ENCODE measurements at regions not wholly inside any gene's neighbourhood (a gene's known extent, or its start where the extent isn't known, plus 50 kb on each side); places are given as distances from the start of the nearest gene placed in this dataset.

DNA sequence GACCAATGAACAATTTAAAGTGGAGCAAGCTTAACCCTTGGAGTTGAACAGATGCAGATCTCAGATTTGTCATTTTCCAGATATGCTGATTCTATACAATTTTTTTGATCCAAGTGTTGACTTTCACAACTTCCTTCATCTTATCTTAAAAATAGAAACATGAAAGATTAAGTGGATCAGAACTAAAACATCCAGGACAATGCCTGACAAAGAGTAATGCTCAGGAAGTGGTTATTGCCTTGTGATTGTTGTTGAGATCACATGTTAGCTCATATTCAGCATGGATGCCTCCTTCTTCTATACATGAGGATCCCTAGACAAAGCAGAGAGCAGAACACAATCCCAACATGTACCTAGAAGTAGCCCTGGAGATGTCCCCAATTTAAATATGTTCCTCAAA, 160.9 kb downstream of the PPARGC1A start:
- Histone ChIP-seq H3K27ac (no peak overlapping the region), H3K4me1 (no peaks in the 10 kb centered on the region), H3K9me3 (no peaks in the 10 kb centered on the region), H3K36me3 (no peaks in the 10 kb centered on the region), H3K27me3 (no peaks in the 10 kb centered on the region), H3K4me3 (no peak overlapping the region)
- intact Hi-C loops (cut with DNase I), result no loop called here
- TF ChIP-seq, protein P1, sequence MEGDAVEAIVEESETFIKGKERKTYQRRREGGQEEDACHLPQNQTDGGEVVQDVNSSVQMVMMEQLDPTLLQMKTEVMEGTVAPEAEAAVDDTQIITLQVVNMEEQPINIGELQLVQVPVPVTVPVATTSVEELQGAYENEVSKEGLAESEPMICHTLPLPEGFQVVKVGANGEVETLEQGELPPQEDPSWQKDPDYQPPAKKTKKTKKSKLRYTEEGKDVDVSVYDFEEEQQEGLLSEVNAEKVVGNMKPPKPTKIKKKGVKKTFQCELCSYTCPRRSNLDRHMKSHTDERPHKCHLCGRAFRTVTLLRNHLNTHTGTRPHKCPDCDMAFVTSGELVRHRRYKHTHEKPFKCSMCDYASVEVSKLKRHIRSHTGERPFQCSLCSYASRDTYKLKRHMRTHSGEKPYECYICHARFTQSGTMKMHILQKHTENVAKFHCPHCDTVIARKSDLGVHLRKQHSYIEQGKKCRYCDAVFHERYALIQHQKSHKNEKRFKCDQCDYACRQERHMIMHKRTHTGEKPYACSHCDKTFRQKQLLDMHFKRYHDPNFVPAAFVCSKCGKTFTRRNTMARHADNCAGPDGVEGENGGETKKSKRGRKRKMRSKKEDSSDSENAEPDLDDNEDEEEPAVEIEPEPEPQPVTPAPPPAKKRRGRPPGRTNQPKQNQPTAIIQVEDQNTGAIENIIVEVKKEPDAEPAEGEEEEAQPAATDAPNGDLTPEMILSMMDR (IDR thresholded peaks at IDR 0.05), result no peak
- DNase-seq (ENCODE audit: low spot score in 2 of 2), result no peak

DNA sequence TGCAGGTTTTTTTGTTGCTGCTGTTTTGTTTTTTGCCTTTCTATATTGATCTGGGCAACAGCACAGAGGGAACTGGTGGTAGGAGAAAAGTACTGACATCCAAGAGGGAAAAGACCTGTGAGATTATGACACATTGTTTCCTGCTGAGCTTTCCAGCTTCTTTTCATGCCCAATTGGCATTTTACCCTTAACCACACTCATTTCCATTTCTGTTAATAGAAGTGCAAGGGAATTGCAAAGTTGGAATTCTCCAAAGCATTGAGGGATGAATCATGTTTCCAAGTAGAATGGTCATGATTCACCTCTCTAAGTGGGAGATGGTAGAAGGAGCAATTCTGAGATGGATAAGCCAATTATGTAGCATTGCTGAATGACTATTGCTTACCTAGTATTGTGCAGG, 161.5 kb downstream of the PPARGC1A start:
- intact Hi-C loops (cut with DNase I), result no loop called here
- TF ChIP-seq, protein P1 (IDR thresholded peaks at IDR 0.05), result no peak
- Histone ChIP-seq H3K9me3 (no peaks in the 10 kb centered on the region), H3K4me1 (no peaks in the 10 kb centered on the region), H3K27me3 (no peaks in the 10 kb centered on the region), H3K36me3 (no peaks in the 10 kb centered on the region), H3K4me3 (no peak overlapping the region), H3K27ac (no peak overlapping the region)
- no peak for DNase-seq (ENCODE audit: low spot score in 2 of 2)

DNA sequence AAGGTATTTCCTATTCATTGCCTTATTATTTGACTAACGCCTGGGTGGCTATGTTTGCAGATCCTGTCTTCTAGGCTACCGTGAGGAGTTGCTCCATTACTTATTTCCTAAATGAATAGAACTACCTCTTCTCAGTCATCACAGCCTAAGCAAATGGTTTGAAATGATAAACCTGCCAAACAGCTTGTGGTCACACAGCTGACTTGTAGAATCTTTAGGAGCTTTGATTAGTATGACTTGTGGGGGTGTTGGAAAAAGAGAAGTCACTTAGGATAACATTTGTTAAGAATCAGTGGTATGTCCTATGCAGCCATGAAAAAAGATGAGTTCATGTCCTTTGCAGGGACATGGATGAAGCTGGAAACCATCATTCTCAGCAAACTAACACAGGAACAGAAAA, 169.3 kb downstream of the PPARGC1A start:
- no peaks in the 10 kb centered on the region for H3K9me3 ChIP-seq
- intact Hi-C loops (cut with DNase I), result no loop called here
- TF ChIP-seq, protein P1 (IDR thresholded peaks at IDR 0.05), result no peak
- H3K4me3 ChIP-seq, result no peak overlapping the region
- no peak for DNase-seq (ENCODE audit: low spot score in 2 of 2)
- H3K36me3 ChIP-seq, result no peaks in the 10 kb centered on the region
- H3K27me3 ChIP-seq, result no peaks in the 10 kb centered on the region
- no peak overlapping the region for H3K27ac ChIP-seq
- no peaks in the 10 kb centered on the region for H3K4me1 ChIP-seq

DNA sequence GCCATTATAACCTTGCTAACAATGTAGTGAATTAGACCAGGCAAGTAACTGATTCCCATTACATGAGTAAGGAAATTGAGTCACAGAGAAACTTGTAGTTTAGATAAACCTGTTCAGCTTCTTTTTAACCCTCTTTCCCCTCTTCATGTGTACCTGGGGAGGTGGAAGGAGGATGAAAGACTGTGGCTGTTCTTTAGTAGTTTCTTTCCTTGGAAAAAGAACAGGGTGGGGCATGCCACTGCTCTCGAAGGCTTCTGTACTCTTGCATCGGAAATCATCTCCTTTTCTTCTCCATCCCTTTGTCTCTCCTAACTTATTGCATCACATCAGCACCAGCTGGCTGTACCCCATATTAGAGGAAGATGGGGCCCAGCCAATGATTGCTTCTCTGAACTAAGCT, 171.4 kb downstream of the PPARGC1A start:
- Histone ChIP-seq H3K9me3 (no peaks in the 10 kb centered on the region), H3K4me1 (no peaks in the 10 kb centered on the region), H3K27me3 (no peaks in the 10 kb centered on the region), H3K27ac (no peak overlapping the region), H3K36me3 (no peaks in the 10 kb centered on the region), H3K4me3 (no peak overlapping the region)
- intact Hi-C loops (cut with DNase I), result no loop called here
- DNase-seq (ENCODE audit: low spot score in 2 of 2), result no peak
- TF ChIP-seq, protein P1 (IDR thresholded peaks at IDR 0.05), result no peak

DNA sequence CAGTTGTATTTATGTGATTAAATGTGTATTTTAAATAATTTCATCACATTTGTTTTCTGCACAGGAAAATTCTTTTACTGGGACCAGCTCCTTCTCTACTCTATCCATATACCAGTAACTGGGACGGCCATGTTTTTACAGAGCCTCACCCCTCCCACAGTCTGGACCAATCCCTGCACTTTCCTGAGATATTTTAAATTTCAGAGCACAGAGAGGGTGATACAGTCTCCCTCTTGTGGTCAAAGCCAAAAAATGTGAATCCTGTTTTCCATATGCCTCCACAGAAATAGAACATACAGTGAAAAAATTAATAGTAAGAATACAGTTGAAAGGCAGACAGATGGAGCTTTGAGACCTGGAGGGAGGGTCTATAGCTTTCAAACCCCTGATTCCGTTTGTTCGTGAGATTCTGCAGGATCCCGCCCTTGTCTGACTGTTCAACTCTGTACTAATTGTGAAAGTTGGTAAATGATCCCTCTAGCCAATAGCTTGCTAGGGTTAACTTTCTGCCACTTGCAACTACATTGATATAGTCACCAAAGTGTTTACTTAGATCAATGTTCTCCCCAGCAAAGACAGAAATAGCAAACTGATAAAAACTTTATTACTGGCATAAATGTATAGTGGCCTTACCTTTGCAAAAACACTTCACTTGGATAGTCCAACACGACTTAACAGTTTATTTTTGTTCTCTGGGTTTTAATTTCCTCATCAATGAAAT, 172.2 kb downstream of the PPARGC1A start:
- DNase-seq (ENCODE audit: low spot score in 2 of 2), result no peak
- intact Hi-C loops (cut with DNase I), result no loop called here
- Histone ChIP-seq H3K27ac (no peak overlapping the region), H3K9me3 (no peaks in the 10 kb centered on the region), H3K4me1 (no peaks in the 10 kb centered on the region), H3K27me3 (no peaks in the 10 kb centered on the region), H3K4me3 (no peak overlapping the region), H3K36me3 (no peaks in the 10 kb centered on the region)
- TF ChIP-seq, protein P1 (IDR thresholded peaks at IDR 0.05), result no peak

DNA sequence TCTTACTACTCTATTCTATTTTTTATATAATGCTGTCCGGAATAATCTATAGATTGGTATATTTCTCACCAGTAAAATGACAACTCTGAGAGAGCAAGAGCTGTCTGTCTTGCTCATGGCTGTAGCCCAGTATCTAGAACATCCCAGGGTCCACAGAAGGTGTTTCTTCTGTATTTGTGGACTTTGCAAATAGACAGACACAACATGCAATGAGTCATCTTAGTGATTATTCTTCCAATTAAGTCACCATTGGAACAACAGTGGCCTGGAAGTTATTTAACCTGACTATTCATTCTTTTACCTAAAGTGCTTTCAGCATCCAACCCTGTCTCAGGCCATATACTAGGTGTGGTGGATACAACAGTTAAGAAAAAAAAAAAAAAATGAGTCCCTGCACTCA, 179.5 kb downstream of the PPARGC1A start:
- Histone ChIP-seq H3K27ac (no peak overlapping the region), H3K36me3 (no peaks in the 10 kb centered on the region), H3K4me1 (no peaks in the 10 kb centered on the region)

More for the DNA sequence above, 179.5 kb downstream of the PPARGC1A start:
- no peak overlapping the region for H3K4me3 ChIP-seq
- no peak for DNase-seq (ENCODE audit: low spot score in 2 of 2)
- no peaks in the 10 kb centered on the region for H3K27me3 ChIP-seq
- intact Hi-C loops (cut with DNase I), result no loop called here
- H3K9me3 ChIP-seq, result no peaks in the 10 kb centered on the region
- TF ChIP-seq, protein P1 (IDR thresholded peaks at IDR 0.05), result no peak
